AG04450 (cell line): ENCODE measurements at regions not wholly inside any gene's neighbourhood (a gene's known extent, or its start where the extent isn't known, plus 50 kb on each side); places are given as distances from the start of the nearest gene placed in this dataset.

Experiments
- CTCF ChIA-PET: fragments of 300-600, 350-600 bp; formaldehyde crosslinking; extraction: SDS; loops from one replicate; lab custom pipeline; 2022; ENCODE audit warnings: antibody characterized with exemption, inconsistent platforms; lab: Charles Lee
- POLR2A ChIA-PET: fragments of 350-600 bp; formaldehyde crosslinking; extraction: SDS; loops from one replicate; lab custom pipeline; 2021; ENCODE audit warnings: antibody characterized with exemption, inconsistent platforms; lab: Yijun Ruan, JAX
- DNase-seq: peaks from one replicate; pipeline ENCODE4 v3.0.0-alpha.2; 2011; ENCODE audit warnings: low read depth, low spot score
- H3K27ac ChIP-seq: one replicate; pipeline ENCODE4 v1.5.1; 2012; ENCODE audit warnings: low read depth, low read length, control low read depth
- H3K27me3 ChIP-seq: one replicate; pipeline ENCODE4 v1.6.0; 2012; ENCODE audit warnings: low read length; ENCODE audit not compliant: control insufficient read depth, insufficient read depth
- H3K4me3 ChIP-seq: 2 replicates; pipeline ENCODE4 v1.5.1; 2011; ENCODE audit warnings: mild to moderate bottlenecking, low read depth, low read length, control low read depth
- H3K9me3 ChIP-seq: 2 replicates; pipeline ENCODE4 v1.5.1; 2012; ENCODE audit warnings: low read length; ENCODE audit not compliant: control insufficient read depth, insufficient read depth
- TF ChIP-seq, protein P1 (sequence below): IDR thresholded peaks from 2 replicates; pipeline ENCODE4 v1.5.1; 2011; ENCODE audit warnings: low read depth, low read length, control low read depth, inconsistent platforms

DNA sequence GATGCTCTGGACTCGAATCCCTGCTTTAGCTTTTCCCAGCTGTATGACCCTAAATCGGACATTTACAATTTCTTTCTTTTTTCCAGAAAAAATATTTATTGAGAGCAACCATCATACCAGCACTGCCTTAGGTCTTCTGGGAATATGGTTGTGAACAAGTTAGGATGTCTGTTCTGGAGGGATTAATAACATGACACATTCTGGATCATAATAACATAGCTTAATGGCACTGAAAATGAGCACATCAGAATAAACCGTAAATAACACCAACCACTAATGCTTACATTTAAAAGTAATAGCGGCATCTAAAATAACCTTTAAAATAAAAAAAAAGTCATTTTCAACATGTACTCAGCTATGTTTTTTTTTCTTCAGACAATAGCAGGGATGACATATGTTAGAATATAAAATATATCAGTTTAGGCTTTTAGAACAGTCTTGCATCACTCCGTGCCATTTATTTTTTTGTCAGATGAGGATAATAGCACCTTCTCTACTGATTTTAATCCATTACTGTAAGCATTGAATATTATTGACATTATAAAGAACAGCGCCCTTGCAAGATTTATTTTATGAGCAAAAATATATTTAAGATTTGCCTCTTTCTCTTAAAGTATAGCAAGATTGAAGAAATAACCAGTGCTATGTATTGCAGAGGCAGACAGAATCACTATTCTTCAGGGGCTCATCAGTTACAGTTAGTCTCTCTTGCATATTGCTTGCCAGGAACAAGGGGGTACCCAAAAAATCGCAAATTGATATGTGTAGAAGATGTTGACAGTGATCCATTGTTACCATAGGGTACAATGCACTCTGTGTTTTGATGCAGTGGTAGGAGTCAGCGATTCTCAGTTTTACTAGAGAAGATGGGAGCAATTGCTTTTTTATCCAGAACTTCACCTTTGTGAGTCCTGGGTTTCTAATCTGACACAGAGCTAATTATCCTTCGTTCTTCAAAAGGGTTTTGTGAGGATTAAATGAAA, 168.4 kb upstream of the NR3C1 start:
- no peak overlapping the region for H3K27ac ChIP-seq
- ChIA-PET CTCF (no interaction called here), POLR2A (no interaction called here)
- H3K9me3 ChIP-seq, result no peaks in the 10 kb centered on the region
- H3K4me3 ChIP-seq, result no peak overlapping the region
- no peaks in the 10 kb centered on the region for H3K27me3 ChIP-seq
- no peak for DNase-seq
- TF ChIP-seq, protein P1, sequence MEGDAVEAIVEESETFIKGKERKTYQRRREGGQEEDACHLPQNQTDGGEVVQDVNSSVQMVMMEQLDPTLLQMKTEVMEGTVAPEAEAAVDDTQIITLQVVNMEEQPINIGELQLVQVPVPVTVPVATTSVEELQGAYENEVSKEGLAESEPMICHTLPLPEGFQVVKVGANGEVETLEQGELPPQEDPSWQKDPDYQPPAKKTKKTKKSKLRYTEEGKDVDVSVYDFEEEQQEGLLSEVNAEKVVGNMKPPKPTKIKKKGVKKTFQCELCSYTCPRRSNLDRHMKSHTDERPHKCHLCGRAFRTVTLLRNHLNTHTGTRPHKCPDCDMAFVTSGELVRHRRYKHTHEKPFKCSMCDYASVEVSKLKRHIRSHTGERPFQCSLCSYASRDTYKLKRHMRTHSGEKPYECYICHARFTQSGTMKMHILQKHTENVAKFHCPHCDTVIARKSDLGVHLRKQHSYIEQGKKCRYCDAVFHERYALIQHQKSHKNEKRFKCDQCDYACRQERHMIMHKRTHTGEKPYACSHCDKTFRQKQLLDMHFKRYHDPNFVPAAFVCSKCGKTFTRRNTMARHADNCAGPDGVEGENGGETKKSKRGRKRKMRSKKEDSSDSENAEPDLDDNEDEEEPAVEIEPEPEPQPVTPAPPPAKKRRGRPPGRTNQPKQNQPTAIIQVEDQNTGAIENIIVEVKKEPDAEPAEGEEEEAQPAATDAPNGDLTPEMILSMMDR, result no peak

DNA sequence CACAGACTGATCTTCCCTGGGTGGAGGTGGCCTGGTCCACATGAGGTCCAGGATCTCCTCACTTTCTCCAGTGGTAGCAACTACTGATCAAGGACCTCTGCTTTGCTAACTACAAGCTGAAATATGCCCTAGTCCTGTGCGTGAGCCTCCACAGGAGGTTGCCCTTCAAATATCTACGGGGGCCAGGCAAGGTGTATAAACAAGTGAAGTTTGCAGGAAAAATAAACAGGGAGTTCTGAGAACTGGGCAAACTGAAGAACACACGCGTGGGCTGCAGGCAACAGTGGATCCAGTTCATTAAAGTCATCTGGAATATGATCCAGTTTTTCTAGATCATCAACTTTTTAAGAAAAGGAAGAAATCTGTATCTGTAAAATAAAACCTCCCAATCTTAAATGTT, 167.5 kb upstream of the NR3C1 start:
- Histone ChIP-seq H3K27ac (no peak overlapping the region), H3K4me3 (no peak overlapping the region), H3K9me3 (no peaks in the 10 kb centered on the region), H3K27me3 (no peaks in the 10 kb centered on the region)
- CTCF ChIA-PET, result no interaction called here
- TF ChIP-seq, protein P1, result no peak
- DNase-seq, result no peak
- POLR2A ChIA-PET, result no interaction called here

DNA sequence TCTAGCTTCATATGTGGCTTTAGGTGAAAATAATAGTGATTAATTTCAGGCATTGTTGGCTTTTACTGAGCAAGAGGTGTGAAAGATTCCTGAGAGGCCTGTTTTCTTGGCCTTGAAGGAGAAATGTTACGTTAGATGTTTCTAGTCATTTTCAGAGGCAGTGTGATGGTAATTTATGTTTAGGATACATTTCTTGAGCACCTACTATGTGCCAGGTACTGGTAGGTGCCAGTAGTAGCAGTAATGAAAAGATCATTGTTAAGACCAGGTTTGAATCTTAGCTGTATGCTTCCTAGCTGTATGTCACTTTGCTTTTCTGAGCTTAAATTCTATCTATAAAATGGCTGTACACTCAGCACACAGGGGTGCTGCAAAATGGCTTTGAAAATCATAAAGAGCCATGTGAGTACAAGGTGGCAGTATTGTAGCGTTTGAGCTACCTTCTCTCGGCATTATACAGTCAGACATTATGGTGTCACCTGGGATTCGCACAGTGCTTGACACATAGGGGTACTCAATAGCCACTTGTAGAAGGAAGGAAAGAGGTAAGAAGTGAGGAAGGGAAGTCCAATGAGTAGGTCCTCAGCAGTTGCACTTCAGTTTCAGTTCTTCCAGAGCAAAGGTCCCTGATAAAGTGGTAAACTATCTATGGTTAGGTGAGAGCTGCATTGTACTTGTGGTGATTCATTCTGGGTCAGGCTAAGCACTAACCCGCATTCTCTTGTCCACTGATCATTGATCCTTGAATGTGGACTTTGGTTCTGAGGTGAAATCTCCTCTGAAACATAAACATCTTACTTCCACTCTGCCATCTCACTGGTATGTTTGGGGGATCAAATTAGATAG, 166.5 kb upstream of the NR3C1 start:
- TF ChIP-seq, protein P1, result no peak
- ChIA-PET CTCF (no interaction called here), POLR2A (no interaction called here)
- Histone ChIP-seq H3K9me3 (no peaks in the 10 kb centered on the region), H3K27me3 (no peaks in the 10 kb centered on the region), H3K4me3 (no peak overlapping the region), H3K27ac (no peak overlapping the region)
- no peak for DNase-seq

DNA sequence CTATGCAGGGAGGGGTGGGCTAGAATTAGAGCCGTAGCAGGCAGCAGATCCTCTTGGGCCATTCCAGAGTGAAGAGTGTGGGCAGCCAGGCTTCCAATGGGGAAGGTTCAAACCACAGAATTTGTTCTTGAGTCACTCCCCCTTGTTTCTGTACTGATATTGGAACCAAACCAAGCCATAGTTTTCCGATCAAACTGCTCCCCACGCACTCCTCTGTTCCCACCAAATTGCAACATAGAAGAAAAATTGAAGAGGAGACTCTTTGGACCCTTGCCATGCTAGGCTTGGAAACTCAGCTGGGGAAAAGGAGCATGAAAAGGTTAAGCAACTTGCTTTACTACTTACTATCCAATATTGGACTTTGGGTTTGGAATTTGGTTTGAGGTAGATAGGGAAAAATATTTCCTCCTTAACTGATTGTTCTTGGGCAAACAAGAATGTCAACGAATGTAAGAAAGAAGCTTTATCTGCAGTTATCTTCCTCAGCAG, 165.8 kb upstream of the NR3C1 start:
- Histone ChIP-seq H3K27me3 (no peaks in the 10 kb centered on the region), H3K27ac (no peak overlapping the region), H3K9me3 (no peaks in the 10 kb centered on the region), H3K4me3 (no peak overlapping the region)
- CTCF ChIA-PET, result interaction anchor here (0.6 kb wide), 1 partner anchor 552 kb away, joined by 3 read pairs; no protein-coding TSS in a partner anchor
- POLR2A ChIA-PET, result no interaction called here
- DNase-seq, result no peak
- TF ChIP-seq, protein P1, result no peak
